ENCODE measurements at regions not wholly inside any gene's neighbourhood (a gene's known extent, or its start where the extent isn't known, plus 50 kb on each side); places are given as distances from the start of the nearest gene placed in this dataset.

DNA sequence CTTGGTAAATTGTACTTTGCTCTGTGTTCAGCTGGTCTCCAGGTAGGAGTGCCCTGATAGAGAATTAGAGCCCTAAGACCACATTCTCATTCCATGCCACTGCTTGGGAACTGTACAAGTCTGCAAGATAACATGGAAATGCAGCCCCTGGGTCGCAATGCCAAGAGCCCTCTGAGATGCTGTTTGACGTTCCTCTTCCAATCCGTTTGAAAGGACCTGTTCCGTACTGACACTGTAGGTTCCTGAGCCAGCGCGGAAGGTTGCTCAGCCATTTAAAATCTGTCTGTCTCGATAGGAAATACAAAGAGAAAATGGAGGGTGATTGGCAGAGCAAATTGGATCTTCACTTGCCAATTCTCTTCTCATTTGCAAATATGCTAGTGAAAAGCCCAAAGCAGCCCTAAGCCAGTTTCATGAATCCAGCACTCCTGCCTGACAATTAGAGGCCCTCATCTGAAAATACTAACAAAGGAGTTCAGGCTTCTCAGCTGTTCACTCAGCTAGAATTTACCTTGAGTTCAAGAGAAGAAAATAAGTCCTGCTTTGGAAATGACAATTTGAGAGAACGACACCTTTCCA lies 100.6 kb upstream of the AFDN start:
- Mint-ChIP-seq H3K4me3 (ENCODE audit: unreplicated experiment) (no peak overlapping the region), H3K27me3 (ENCODE audit: unreplicated experiment) (no peaks in the 10 kb centered on the region), H3K9me3 (ENCODE audit: unreplicated experiment) (no peaks in the 10 kb centered on the region), H3K27ac (ENCODE audit: unreplicated experiment) (no peak overlapping the region), H3K36me3 (ENCODE audit: low read depth, unreplicated experiment) (no peaks in the 10 kb centered on the region), H3K4me1 (ENCODE audit: unreplicated experiment) (peaks cover 8% of the 10 kb centered on the region)
- DNase-seq (ENCODE audit: low spot score): no peak
- TF ChIP-seq, protein P1, sequence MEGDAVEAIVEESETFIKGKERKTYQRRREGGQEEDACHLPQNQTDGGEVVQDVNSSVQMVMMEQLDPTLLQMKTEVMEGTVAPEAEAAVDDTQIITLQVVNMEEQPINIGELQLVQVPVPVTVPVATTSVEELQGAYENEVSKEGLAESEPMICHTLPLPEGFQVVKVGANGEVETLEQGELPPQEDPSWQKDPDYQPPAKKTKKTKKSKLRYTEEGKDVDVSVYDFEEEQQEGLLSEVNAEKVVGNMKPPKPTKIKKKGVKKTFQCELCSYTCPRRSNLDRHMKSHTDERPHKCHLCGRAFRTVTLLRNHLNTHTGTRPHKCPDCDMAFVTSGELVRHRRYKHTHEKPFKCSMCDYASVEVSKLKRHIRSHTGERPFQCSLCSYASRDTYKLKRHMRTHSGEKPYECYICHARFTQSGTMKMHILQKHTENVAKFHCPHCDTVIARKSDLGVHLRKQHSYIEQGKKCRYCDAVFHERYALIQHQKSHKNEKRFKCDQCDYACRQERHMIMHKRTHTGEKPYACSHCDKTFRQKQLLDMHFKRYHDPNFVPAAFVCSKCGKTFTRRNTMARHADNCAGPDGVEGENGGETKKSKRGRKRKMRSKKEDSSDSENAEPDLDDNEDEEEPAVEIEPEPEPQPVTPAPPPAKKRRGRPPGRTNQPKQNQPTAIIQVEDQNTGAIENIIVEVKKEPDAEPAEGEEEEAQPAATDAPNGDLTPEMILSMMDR (IDR thresholded peaks at IDR 0.05; ENCODE audit: unreplicated experiment): no peak

DNA sequence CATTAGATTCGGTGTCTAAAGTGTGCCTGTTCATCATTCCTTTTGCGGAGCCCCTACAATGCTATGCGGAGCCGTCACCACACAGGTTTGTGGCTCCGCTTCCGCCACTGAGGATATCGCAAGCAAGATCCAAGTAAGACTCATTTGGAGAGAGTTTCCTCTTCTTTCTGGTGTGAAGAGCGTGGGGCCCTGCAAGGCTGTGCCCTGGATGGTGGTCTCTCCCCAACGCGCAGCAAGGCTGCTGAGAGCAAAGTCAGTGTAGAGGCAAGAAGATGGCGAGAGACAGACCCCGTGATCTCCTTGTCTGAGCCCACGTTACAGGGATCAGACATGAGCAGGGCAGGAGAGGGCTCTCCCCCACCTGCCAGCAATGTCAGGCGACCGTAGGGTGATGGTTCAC lies 96.3 kb upstream of the AFDN start:
- no peak for DNase-seq (ENCODE audit: low spot score)
- Mint-ChIP-seq H3K36me3 (ENCODE audit: low read depth, unreplicated experiment) (peaks cover 9% of the 10 kb centered on the region), H3K9me3 (ENCODE audit: unreplicated experiment) (peaks cover 5% of the 10 kb centered on the region), H3K27me3 (ENCODE audit: unreplicated experiment) (peaks cover 9% of the 10 kb centered on the region), H3K4me1 (ENCODE audit: unreplicated experiment) (peaks cover 10% of the 10 kb centered on the region), H3K4me3 (ENCODE audit: unreplicated experiment) (no peak overlapping the region), H3K27ac (ENCODE audit: unreplicated experiment) (no peak overlapping the region)
- TF ChIP-seq, protein P1 (IDR thresholded peaks at IDR 0.05; ENCODE audit: unreplicated experiment): no peak

DNA sequence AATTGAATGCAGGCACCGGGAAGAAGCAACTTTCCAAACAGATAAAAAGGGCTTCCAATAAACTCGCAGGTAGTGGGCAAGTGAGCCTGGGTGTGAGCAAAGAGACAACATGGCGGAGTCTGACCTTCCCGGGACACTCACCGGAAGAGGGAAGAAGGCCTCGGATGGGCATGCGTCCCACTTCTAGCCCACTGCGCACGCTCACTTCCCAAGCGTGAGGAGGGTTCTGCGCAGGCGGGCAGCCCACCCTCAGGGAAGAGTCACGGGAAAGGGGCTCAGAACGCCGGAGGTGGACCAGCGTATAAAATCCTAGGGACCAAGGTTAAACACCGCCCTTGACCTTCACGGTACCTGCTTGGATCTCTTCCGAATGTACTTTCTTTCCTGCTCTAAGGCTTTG lies 95.5 kb upstream of the AFDN start:
- no peak for DNase-seq (ENCODE audit: low spot score)
- Mint-ChIP-seq H3K36me3 (ENCODE audit: low read depth, unreplicated experiment) (peaks cover 11% of the 10 kb centered on the region), H3K27me3 (ENCODE audit: unreplicated experiment) (peaks cover 11% of the 10 kb centered on the region), H3K27ac (ENCODE audit: unreplicated experiment) (no peak overlapping the region), H3K9me3 (ENCODE audit: unreplicated experiment) (peaks cover 5% of the 10 kb centered on the region), H3K4me3 (ENCODE audit: unreplicated experiment) (no peak overlapping the region), H3K4me1 (ENCODE audit: unreplicated experiment) (peaks cover 15% of the 10 kb centered on the region)
- TF ChIP-seq, protein P1 (IDR thresholded peaks at IDR 0.05; ENCODE audit: unreplicated experiment): no peak

DNA sequence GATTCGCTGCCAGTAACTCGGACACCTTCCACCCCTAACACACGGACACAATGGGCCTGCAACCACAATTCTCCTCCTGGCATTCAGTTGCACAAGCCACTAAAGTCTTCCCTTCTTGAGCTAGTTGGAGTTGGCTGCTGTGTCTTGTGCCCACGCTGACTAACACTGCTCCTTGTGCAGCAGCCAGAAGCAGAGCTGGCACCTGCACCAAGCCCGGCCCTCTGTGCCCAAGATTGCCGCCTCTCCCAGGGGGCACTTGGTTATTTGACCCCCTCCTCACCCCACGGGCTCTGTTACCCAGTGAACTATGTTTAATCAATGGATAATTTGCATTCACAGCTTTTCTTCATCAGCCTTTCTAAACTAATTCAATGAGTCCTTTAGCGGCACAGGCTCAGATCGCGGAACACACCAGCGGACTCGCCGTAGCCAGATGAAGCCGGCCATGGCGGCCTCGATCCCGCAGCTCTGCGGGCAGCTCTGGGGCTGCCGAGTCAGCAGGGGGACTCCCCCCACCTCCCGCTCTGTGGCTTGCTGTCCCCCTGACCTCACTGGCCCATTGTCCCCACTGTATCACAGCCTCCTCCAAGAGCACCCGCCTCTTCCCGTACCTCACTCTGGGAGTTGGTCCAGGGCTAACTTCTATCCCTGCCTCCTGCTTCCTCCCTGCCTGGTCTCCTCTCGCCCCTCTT lies 94.8 kb upstream of the AFDN start:
- H3K4me3 Mint-ChIP-seq (ENCODE audit: unreplicated experiment): peak overlapping the region; percentile 44
- H3K9me3 Mint-ChIP-seq (ENCODE audit: unreplicated experiment): peaks cover 5% of the 10 kb centered on the region
- TF ChIP-seq, protein P1 (IDR thresholded peaks at IDR 0.05; ENCODE audit: unreplicated experiment): no peak
- peaks cover 15% of the 10 kb centered on the region for H3K4me1 Mint-ChIP-seq (ENCODE audit: unreplicated experiment)
- H3K27ac Mint-ChIP-seq (ENCODE audit: unreplicated experiment): no peak overlapping the region
- peaks cover 12% of the 10 kb centered on the region for H3K36me3 Mint-ChIP-seq (ENCODE audit: low read depth, unreplicated experiment)
- DNase-seq (ENCODE audit: low spot score): no peak
- peaks cover 11% of the 10 kb centered on the region for H3K27me3 Mint-ChIP-seq (ENCODE audit: unreplicated experiment)

All from endothelial cell (in vitro differentiated cells).